ENCODE measurements at regions not wholly inside any gene's neighbourhood (a gene's known extent, or its start where the extent isn't known, plus 50 kb on each side); places are given as distances from the start of the nearest gene placed in this dataset.

DNA sequence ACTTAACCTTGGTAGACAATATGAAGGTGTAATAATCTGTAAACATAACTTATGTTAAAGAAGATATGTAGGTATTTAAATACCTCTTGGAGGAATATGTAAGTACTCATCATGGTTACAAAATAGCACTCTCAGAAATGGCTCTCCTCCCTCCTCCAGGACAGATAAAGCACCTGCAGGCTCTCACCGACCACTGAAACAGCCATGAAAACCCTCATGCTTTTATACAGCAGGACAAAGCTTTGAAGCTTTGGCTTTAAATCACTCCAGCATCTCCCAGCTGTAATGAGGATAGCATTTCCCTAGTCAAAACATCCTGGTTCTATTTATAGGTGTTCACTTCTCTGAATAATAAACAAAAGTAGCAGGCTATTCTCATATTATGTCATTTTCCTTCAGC lies 69.1 kb upstream of the PMFBP1 start:
- TF ChIP-seq CTCF (IDR thresholded peaks at IDR 0.05; ENCODE audit: insufficient read depth, low read length, poor library complexity, severe bottlenecking) (no peak), EZH2phosphoT487 (conservative IDR thresholded peaks at IDR 0.05; ENCODE audit: low read length) (no peak)
